Midbrain (tissue), 1 donor: ENCODE measurements at regions not wholly inside any gene's neighbourhood (a gene's known extent, or its start where the extent isn't known, plus 50 kb on each side); places are given as distances from the start of the nearest gene placed in this dataset.
A peak's percentile ranks its signal among the peaks of the same experiment; 100 is the strongest.

Source experiments
- DNase-seq: peaks from one replicate; lab custom pipeline; 2025; lab: John Stamatoyannopoulos, UW

- DNase-seq: no peak
These were observed 98.8 kb upstream of the NCKAP5 start for GRCh38 chr2:133667085-133667484.

GRCh38 chr2:133667968-133668367, 99.7 kb upstream of the NCKAP5 start:
- no peak for DNase-seq

GRCh38 chr2:133668547-133668946, 100.3 kb upstream of the NCKAP5 start:
- no peak for DNase-seq

GRCh38 chr2:133673305-133673905, 105.1 kb upstream of the NCKAP5 start:
- no peak for DNase-seq

GRCh38 chr2:133674066-133674432, 105.8 kb upstream of the NCKAP5 start:
- no peak for DNase-seq

GRCh38 chr2:133674433-133675331, 106.4 kb upstream of the NCKAP5 start:
- DNase-seq: peak; percentile 82

GRCh38 chr2:133676392-133677130, 108.3 kb upstream of the NCKAP5 start:
- no peak for DNase-seq

GRCh38 chr2:133680343-133681049, 112.2 kb upstream of the NCKAP5 start:
- DNase-seq: no peak

- DNase-seq: no peak
These were observed 114.1 kb upstream of the NCKAP5 start for GRCh38 chr2:133682347-133682746.

GRCh38 chr2:133682906-133683305, 114.6 kb upstream of the NCKAP5 start:
- no peak for DNase-seq

GRCh38 chr2:133685636-133686215, 117.5 kb upstream of the NCKAP5 start:
- DNase-seq: no peak

GRCh38 chr2:133690780-133691179, 122.5 kb upstream of the NCKAP5 start:
- DNase-seq: no peak

- no peak for DNase-seq
These were observed 123.1 kb upstream of the NCKAP5 start for GRCh38 chr2:133691336-133691735.

- no peak for DNase-seq
These were observed 137.0 kb upstream of the NCKAP5 start for GRCh38 chr2:133705287-133705686.

GRCh38 chr2:133710613-133711012, 142.3 kb upstream of the NCKAP5 start:
- no peak for DNase-seq

GRCh38 chr2:133711201-133711600, 142.9 kb upstream of the NCKAP5 start:
- peak; percentile 9 for DNase-seq

- DNase-seq: no peak
These were observed 143.5 kb upstream of the NCKAP5 start for GRCh38 chr2:133711806-133712205.

GRCh38 chr2:133712369-133712768, 144.1 kb upstream of the NCKAP5 start:
- DNase-seq: no peak

GRCh38 chr2:133713049-133713580, 144.9 kb upstream of the NCKAP5 start:
- DNase-seq: no peak

- DNase-seq: no peak
These were observed 147.9 kb upstream of the NCKAP5 start for GRCh38 chr2:133716166-133716565.

- DNase-seq: no peak
These were observed 149.2 kb upstream of the NCKAP5 start for GRCh38 chr2:133717497-133717896.
